ENCODE measurements at regions not wholly inside any gene's neighbourhood (a gene's known extent, or its start where the extent isn't known, plus 50 kb on each side); places are given as distances from the start of the nearest gene placed in this dataset.
"Not testable (repeated sequence)": the region's sequence is repeated elsewhere in the genome, so short reads cannot be mapped to it uniquely, and the experiment has no call there.

DNA sequence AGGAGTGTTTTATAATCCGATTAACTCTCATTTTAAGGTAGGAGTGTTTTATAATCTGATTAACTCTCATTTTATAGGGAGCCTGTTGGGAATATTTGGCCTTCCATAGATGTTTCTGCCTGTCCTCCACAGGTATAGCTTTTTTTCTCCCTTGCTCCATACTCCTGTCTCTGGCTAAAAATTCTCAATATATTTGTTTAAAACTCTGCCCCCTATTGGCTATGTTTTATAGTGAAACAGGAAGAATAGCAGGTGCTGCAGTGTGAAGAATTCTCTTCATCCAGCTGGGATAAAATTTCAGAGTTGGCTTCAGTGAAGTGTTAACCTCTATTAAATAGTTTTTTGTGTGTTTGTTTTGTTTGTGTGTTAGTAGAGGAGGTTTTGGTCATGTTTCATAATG, 1046.0 kb upstream of the TMEFF2 start:
- DNase-seq (ENCODE audit: low read depth, low spot score): no peak

DNA sequence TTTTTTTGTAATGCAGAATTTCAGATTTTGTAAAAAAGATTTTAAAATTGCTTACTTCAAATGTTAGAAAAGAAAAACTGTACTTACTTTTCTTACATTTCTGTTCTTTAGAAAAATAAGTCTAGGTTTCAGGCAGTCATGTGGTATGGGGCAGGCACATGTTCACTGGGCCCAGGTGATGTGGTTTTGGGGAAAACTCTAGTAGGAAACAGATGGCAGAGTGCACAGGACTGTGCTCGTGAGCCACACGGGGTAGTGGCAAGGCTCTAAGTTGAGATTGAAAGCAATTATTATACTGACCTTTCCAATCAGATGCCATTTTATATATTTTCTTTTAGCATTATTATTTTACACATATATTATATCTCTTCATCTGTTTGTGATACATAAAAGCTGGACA, 1036.9 kb upstream of the TMEFF2 start:
- DNase-seq (ENCODE audit: low read depth, low spot score): no peak

DNA sequence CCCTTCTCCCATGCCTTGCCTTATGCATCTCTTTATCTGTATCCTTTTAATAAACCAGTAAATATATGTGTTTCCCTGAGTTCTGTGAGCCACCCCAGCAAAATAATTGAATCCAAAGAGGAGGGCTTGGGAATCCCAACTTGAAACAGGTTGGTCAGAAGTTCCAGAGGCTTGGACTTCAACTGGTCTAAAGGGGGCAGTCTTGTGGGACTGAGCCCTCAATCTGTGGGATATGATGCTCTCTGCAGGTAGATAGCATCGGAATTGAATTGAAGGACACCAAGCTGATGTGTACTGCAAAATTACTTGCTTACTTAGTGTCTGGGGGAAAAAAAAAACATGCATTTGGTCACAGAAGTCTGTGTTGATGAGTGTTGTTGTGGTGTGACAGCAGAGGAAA, 1033.5 kb upstream of the TMEFF2 start:
- DNase-seq (ENCODE audit: low read depth, low spot score): no peak

DNA sequence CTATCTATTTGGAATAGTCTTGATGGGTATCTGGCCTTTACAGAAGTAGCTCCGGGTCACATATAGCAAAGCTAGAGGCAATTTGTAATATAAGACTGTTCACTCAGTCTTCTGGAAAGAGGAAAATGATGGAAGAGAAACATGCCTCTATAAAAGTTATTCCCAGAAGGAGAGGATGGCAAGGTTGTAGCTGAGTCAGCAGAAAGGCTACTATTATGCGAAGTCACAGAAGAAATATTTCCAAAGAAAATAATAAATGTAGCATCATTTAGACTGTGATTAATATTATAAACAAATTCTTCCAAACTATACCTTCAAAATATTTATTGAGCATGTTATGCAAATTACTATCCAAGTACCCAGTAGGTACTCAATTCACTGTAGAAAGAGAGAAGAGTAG, 1027.7 kb upstream of the TMEFF2 start:
- no peak for DNase-seq (ENCODE audit: low read depth, low spot score)

DNA sequence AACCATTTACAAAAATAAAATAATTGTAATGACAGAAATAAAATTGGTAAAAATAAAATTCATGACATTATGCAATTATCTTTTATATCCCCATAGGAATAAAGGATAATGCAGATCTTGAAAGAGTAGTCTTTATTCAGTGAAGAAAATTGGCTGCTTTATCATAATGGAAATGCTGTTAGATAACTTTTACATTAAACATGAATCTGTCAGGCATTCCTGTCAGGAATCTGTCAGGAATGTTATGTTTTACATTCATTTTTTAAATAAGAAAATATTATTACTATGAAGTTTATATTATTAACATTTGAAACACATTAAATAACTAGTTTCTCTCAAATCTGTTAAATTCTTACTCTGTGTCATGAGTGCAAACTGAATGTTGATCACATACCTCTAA, 1024.7 kb upstream of the TMEFF2 start:
- no peak for DNase-seq (ENCODE audit: low read depth, low spot score)

DNA sequence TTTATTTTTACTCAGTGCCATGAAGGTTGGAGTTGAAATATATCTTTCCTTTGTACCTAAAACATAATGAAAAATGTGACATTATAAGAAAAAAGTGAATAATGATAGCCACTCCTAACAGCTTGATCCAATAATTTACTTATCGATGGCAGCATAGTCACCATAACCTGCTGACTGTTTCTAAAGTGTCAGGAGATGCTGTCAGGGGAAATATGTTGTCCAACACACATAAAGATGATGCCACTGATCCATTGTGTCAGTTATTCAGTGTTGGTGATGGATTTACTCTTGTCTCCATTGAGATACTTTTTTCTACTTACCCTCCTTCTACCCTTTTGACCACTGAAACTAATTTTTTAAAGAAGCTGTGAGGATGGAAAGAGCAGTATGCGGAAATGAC, 1006.9 kb upstream of the TMEFF2 start:
- no peak for DNase-seq (ENCODE audit: low read depth, low spot score)

DNA sequence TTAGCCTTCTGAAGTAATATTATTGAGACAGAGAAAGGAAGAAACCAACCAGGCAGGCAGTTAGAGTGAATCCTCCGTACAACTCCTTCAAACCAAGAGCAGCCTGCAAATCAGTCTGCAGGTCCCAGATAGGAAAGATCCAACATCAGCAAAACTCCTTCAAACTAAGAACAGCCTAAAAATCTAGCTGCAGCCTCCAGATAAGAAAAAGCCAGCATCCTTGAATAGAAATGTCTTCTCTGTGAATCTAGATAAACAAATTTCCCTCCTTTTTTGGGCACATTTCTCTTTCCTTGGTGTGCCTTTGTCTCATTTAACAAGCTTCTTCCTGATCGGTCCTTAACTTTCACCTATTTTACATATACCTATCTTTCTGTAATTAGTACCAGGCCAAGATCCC, 1004.6 kb upstream of the TMEFF2 start:
- no peak for DNase-seq (ENCODE audit: low read depth, low spot score)

DNA sequence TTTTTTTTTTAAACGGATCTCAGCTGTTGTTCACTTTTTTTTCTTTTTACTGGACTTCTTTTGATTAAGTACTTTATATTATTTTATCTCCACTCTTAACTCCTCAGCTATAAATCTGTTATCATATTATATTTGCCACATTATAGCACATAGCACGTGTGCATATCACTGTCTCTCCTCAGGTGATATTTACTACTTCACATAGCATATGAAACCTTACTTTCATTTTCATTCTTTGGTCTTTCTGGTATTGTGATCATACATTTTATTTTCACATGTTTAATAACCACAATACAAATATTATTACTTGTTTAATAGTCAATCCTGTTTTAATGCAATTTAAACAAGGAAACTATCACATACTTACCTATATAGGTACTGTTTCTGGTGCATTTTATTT, 993.1 kb upstream of the TMEFF2 start:
- no peak for DNase-seq (ENCODE audit: low read depth, low spot score)

DNA sequence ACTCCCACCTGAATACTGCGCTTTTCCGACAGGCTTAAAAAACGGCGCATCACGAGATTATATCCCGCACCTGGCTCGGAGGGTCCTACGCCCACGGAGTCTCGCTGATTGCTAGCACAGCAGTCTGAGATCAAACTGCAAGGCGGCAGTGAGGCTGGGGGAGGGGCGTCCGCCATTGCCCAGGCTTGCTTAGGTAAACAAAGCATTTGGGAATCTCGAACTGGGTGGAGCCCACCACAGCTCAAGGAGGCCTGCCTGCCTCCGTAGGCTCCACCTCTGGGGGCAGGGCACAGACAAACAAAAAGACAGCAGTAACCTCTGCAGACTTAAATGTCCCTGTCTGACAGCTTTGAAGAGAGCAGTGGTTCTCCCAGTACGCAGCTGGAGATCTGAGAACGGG, 976.2 kb upstream of the TMEFF2 start:
- DNase-seq (ENCODE audit: low read depth, low spot score): not testable (repeated sequence)

DNA sequence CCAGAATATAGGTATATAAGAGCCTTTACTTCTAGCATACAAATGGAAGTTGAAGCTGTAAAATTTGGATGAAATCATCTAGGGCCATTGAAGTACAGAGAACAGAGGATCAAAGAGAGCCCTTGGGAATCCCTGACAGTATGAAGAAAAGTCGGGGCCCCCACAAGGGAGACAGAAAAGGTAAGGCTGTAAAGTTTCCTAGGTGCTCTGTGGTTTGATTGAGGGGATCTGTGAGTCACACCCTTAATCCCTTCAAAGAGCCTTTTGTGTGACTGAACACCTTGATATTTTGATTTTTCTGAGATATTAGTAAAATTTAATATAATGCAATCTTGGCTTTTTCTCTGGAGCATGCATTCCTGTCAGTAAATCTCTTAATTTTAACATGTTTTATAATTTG, 961.7 kb upstream of the TMEFF2 start:
- no peak for DNase-seq (ENCODE audit: low read depth, low spot score)

DNA sequence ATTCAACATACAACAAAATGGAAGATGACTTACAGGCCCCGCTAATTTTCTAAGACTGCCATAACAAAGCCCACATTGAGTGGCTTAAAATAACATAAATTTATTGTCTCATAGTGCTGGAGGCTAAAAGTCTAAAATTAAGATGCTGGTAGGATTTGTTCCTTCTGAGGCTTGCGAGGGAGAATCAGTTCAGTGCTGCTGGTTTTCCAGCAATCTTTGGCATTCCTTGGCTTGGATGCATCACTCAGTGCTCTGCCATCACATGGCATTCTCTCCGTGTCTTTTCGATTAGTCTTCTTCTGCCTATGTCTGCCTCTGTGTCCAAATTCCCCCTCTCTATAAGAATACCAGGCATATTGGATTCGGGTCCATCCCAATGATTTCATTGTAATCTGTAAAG, 959.3 kb upstream of the TMEFF2 start:
- no peak for DNase-seq (ENCODE audit: low read depth, low spot score)

DNA sequence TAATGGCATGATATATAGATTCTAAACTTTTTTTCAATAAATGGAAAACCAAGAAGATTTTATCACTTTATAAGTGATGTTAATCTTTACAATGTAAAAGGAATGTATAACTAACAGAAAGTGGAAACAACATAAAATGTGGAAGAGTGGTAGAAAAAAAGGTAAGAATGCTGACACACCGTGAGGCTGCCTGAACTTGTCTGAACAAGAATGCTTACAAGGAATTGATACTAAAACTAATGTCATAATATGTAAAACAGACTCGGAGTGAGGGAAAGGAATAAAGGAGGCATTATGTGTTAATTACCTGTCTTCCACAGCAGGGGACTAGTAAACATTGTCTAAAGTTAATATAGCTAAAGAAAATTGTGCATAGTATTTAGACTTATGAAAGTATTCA, 958.8 kb upstream of the TMEFF2 start:
- no peak for DNase-seq (ENCODE audit: low read depth, low spot score)

DNA sequence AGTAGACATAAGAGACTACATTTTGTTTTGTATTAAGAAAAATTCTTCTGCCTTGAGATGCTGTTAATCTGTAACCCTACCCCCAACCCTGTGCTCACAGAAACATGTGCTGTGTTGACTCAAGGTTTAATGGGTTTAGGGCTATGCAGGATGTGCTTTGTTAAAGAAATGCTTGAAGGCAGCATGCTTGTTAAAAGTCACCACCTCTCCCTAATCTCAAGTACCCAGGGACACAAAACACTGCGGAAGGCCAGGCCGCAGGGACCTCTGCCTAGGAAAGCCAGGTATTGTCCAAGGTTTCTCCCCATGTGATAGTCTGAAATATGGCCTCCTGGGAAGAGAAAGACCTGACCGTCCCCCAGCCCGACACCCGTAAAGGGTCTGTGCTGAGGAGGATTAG, 947.7 kb upstream of the TMEFF2 start:
- DNase-seq (ENCODE audit: low read depth, low spot score): not testable (repeated sequence)

DNA sequence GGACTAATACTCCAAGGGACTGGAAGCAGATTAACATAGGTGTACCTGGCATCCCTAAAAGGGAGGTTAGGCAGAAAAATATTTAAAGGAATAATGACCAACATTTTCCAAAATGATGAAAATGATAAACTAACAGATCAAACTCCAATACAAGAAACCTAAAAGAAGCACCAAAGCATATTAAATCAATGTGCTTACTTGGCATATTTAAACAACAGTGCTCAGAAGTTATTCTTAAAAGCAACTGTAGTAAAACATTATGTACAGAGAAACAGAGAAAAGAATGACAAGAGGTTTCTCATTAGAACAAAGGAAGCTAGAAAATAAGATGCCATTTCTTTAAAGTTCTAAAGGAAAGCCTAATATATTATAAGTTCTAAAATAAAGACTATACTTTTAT, 947.3 kb upstream of the TMEFF2 start:
- DNase-seq (ENCODE audit: low read depth, low spot score): no peak

DNA sequence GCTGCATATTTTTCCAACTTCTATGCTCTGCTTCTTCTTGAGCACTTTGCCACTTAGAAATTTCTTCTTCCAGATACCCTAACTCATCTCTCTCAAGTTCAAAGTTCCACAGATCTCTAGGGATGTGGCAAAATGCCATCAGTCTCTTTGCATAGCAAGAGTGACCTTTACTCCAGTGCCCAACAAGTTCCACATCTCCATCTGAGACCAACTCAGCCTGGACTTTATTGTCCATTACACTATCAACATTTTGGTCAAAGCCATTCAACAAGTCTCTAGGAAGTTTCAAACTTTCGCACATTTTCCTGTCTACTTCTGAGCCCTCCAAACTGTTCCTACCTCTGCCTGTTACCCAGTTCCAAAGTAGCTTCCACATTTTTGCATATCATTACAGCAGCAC, 946.2 kb upstream of the TMEFF2 start:
- not testable (repeated sequence) for DNase-seq (ENCODE audit: low read depth, low spot score)

DNA sequence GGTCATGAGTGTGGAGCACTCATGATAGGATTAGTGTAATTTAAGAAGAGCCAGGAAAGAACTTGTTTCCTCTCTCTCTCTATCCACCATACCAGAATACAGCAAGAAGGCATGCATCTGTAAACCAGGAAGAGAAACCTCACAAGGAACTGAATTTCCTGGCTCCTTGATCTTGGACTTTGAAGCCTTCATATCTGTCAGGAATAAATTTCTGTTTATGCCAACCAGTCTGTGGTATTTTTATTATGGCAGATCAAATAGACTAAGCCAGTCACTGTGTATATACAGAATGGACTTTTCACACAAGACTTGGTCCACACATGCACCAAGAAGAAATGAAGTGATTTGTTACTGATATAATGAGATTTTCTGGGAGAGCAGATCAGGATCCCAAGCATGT, 930.1 kb upstream of the TMEFF2 start:
- DNase-seq (ENCODE audit: low read depth, low spot score): no peak

DNA sequence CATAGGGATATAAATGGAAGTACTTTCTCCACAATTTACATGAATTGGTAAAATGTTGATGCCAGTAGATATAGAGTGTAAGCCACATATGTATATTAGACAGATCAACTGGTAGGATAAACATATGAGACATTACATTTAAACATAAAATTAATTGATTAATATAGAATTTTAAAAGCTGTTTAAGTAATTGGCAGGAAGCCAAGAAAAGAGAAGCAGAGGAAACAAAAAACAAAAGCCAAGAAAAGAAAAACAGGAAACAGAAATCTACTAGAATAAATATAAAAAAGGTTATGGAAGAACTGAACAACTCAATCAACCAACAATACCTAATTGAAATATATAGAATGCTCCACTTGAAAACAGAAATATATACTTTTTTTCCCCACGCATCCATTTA, 920.1 kb upstream of the TMEFF2 start:
- DNase-seq (ENCODE audit: low read depth, low spot score): no peak

DNA sequence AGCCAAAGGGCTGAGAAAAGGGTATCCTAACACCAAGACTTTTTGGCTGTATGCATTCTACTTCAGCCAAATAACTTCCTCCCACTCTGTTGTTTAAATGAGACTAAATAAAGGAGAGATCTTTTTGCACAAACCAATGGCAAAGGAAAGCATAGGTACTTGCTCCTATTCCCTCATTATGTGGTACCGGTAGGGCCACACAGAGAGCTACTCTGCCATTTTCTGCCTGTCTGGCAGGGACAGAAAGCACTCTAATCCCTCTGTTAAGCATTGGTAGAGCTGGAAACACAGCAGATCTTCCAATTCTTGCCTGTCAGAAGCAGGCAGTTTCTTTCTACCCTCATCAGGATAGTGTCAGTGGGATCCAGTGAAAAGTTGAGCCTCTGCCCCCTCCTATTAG, 918.3 kb upstream of the TMEFF2 start:
- no peak for DNase-seq (ENCODE audit: low read depth, low spot score)

DNA sequence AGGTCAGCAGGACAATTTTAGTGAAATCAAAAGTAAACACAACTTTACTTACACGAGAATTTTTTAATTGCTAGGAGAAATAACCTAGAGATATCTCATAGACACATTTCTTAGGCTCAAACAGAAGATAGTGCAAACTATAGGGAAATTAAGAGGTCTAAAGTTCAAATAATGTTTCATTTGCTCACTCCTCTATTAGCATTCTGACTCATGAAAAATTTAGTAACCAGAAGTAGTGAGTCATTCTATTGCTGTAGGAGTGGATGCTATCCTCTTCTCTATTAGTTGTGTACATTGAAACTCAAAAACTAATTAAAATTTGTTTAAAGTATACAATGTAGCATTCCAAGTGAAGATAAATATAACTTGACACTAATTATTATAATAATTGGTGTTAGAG, 908.3 kb upstream of the TMEFF2 start:
- DNase-seq (ENCODE audit: low read depth, low spot score): no peak

DNA sequence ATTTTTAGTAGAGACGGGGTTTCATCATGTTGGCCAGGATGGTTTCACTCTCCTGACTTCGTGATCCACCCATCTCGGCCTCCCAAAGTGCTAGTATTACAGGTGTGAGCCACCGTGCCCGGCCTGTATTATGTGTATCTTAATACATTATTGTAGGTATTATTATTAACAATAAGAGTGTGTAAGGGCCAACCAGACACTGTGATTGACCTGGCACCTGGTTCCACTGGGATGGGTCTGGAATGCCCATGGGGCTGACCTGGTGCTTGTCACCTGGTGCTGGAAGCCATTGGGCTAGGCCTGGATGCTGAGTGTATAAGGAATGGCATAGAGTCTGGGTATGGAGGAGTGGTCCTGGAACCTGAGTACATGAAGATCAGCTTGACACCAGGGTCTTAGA, 906.9 kb upstream of the TMEFF2 start:
- DNase-seq (ENCODE audit: low read depth, low spot score): no peak

DNA sequence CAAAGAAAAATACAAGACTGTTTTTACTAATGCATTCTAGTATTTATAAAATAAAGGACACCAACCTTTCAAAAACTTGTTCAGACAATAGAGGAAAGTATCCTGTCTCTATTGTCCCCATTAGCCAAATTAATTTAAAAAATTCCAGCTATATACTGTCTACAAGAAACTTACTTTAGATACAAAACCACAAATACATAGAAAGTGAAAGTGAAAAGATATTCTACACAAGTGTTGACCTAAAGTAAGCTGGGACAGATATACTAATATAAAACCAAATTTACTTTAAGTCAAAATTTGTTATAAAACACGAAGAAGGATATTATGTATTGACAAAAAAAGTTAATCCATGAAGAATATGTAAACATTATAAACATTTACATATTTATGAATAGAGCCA, 893.3 kb upstream of the TMEFF2 start:
- DNase-seq (ENCODE audit: low read depth, low spot score): no peak

DNA sequence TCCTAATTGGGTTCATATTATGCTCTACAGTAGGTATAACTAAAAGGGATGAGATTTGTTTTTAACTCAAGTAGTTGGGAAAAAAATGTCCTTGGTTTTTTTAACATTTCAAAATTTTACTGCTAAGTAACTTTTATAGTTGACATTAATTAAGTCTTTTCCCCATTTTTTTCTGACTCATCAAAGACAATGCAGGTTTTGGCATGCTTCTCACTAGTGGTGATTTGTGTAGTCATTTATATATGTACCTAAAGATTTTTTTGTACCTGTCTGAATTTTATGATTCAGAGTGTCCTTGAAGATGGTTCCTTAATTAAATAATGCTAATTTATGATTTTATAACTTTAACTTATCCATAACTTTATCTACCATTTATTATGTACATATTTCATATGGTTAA, 882.3 kb upstream of the TMEFF2 start:
- no peak for DNase-seq (ENCODE audit: low read depth, low spot score)

DNA sequence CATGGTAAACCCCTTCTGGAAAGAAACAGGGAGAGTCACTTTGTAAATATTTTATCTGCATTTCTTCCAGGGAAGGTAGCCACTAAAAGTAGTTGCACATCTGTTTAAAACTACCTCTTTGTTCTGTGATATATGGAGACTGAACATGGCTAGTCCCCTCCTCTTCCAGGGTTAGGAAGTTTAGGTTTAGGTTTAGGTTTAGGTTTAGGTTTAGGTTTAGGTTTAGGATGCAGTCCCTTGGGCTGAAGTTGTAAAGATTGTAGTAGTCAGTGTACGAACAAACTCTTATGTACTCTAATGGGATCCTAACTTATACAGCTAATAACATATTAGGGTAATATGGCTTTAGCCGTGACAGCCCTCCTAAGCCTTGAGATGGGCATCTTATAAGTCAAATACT, 880.2 kb upstream of the TMEFF2 start:
- DNase-seq (ENCODE audit: low read depth, low spot score): no peak

DNA sequence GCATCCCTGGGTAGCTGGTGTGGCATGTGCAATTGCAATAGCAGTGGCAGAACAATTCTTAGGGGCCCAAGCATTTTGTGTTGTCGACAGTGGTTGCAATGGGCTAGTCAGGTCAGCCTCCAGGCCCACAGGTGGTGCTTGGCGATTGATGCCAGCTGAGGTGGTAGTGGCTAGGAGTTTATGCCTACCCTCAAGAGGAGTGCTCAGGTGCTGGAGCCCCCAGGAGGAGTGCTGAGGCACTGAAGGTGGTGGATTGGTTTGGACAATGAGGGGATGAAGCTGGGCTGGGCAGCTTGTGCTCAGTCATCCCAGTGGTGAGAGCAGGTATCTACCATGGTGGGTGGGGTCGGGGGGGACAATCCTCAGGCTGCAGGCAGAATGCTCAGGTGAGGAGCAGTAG, 877.9 kb upstream of the TMEFF2 start:
- no peak for DNase-seq (ENCODE audit: low read depth, low spot score)

DNA sequence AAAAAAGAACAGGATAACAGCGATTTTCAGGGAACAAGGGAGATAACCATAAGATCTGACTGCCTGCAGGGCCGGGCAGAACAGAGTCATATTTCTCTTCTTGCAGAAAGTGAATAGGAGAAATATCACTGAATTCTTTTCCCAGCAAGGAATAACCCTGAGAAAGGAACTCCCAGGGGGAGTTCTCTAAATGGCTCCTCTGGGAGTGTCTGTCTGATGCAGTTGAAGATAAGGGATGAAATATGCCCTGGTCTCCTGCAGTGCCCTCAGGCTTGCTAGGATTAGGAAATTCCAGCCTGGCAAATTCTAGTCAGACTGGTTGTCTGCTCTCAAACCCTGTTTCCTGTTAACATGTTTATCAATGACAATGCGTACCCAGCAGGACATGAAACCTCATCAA, 830.8 kb upstream of the TMEFF2 start:
- DNase-seq (ENCODE audit: low read depth, low spot score): not testable (repeated sequence)

Data from activated CD4-positive, CD25-positive, alpha-beta regulatory T cell treated with anti-CD3 and anti-CD28 coated beads, Interleukin-2, amount 50 U/mL, for 16 hours (primary cell).